ENCODE measurements at regions not wholly inside any gene's neighbourhood (a gene's known extent, or its start where the extent isn't known, plus 50 kb on each side); places are given as distances from the start of the nearest gene placed in this dataset.

DNA sequence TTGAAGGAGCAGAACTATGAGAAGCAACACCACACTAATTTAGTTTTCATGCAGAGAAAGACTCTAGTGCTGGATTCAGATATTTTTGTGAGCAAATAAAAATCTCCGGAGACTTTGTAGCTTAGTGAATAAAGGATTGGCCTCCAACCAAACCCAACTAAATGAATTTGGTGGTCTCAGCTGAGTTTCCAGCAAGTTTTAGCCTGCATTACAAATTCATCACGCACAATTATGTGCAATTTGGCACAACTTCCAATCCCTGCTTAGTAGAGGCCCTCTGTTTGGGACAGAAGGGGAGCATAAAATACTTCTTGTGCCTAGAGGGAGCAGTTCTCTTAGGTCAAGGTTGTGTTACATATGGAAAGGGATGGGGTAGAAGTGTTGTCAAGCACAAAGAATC, 112.3 kb upstream of the ADAMTSL1 start:
- Mint-ChIP-seq H3K9me3 (no peaks in the 10 kb centered on the region), H3K27ac (no peak overlapping the region), H3K4me1 (no peaks in the 10 kb centered on the region), H3K27me3 (no peaks in the 10 kb centered on the region), H3K4me3 (no peak overlapping the region), H3K36me3 (no peaks in the 10 kb centered on the region)
- Histone ChIP-seq H3K36me3 (ENCODE audit: insufficient read depth, low read length) (no peaks in the 10 kb centered on the region), H3K9me3 (ENCODE audit: low read length) (no peaks in the 10 kb centered on the region), H3K4me1 (ENCODE audit: insufficient read depth, low read length) (no peaks in the 10 kb centered on the region), H3K4me3 (ENCODE audit: low read length) (no peak overlapping the region), H3K27me3 (ENCODE audit: insufficient read depth, low read length, poor library complexity, severe bottlenecking) (no peaks in the 10 kb centered on the region), H3K27ac (ENCODE audit: low read depth, low read length) (no peak overlapping the region)
- POLR2A ChIA-PET, result no interaction called here
- no peak for DNase-seq
- CTCF ChIA-PET, result no interaction called here

- Mint-ChIP-seq H3K9me3 (no peaks in the 10 kb centered on the region), H3K27ac (no peak overlapping the region), H3K4me1 (no peaks in the 10 kb centered on the region), H3K4me3 (no peak overlapping the region), H3K27me3 (no peaks in the 10 kb centered on the region), H3K36me3 (no peaks in the 10 kb centered on the region)
- CTCF ChIA-PET, result no interaction called here
- H3K36me3 ChIP-seq (ENCODE audit: insufficient read depth, low read length), result no peaks in the 10 kb centered on the region
- no peaks in the 10 kb centered on the region for H3K27me3 ChIP-seq (ENCODE audit: insufficient read depth, low read length, poor library complexity, severe bottlenecking)
- no peak overlapping the region for H3K27ac ChIP-seq (ENCODE audit: low read depth, low read length)
- DNase-seq, result no peak
- POLR2A ChIA-PET, result no interaction called here
- H3K9me3 ChIP-seq (ENCODE audit: low read length), result no peaks in the 10 kb centered on the region
- H3K4me1 ChIP-seq (ENCODE audit: insufficient read depth, low read length), result no peaks in the 10 kb centered on the region
- H3K4me3 ChIP-seq (ENCODE audit: low read length), result no peak overlapping the region
Measured at GRCh38 chr9:18362166-18362565, 111.8 kb upstream of the ADAMTSL1 start.

DNA sequence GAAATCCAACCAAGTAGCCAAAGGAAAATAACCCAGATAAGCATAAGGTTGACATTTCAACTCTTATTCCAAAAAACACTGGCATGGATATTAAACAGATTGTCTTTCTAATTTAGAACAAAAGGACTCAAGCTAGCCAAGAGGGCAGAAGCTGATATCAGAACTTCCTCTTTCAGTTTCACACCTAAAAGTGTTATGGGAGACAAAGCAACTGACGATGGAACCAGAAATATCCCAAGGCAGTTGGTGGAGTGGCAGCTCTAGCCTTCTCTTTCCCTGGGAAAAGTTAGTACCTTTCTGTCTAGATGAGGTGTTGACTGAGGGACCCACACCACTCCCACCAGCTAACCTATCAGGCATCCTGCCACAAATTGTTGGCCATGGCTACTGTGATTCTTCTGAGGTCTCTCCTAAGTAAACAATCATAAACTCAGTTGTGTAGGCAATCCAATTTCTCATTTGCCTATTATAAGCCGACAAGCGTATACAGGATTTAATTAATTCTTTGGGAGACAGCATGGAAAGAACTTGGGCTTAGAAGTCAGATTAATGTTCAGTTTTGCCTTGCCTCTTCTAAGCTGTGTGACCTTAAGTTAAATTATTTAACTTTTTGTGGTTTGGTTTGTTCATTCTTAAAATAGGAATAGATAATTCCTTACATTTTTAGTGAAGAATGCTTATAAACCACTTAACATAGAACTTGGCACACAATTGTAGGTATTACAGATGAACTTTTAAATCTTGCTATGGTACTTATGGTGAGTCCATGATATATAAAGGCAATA, 110.9 kb upstream of the ADAMTSL1 start:
- Mint-ChIP-seq H3K9me3 (no peaks in the 10 kb centered on the region), H3K4me3 (no peak overlapping the region), H3K4me1 (no peaks in the 10 kb centered on the region), H3K27me3 (no peaks in the 10 kb centered on the region), H3K27ac (no peak overlapping the region), H3K36me3 (no peaks in the 10 kb centered on the region)
- Histone ChIP-seq H3K4me3 (ENCODE audit: low read length) (no peak overlapping the region), H3K27ac (ENCODE audit: low read depth, low read length) (no peak overlapping the region), H3K9me3 (ENCODE audit: low read length) (no peaks in the 10 kb centered on the region), H3K36me3 (ENCODE audit: insufficient read depth, low read length) (no peaks in the 10 kb centered on the region), H3K4me1 (ENCODE audit: insufficient read depth, low read length) (no peaks in the 10 kb centered on the region), H3K27me3 (ENCODE audit: insufficient read depth, low read length, poor library complexity, severe bottlenecking) (no peaks in the 10 kb centered on the region)
- ChIA-PET CTCF (no interaction called here), POLR2A (no interaction called here)
- DNase-seq, result no peak

GRCh38 chr9:18365651-18366050, 108.3 kb upstream of the ADAMTSL1 start:
- Histone ChIP-seq H3K36me3 (ENCODE audit: insufficient read depth, low read length) (no peaks in the 10 kb centered on the region), H3K4me3 (ENCODE audit: low read length) (no peak overlapping the region), H3K27ac (ENCODE audit: low read depth, low read length) (no peak overlapping the region), H3K9me3 (ENCODE audit: low read length) (no peaks in the 10 kb centered on the region), H3K4me1 (ENCODE audit: insufficient read depth, low read length) (no peaks in the 10 kb centered on the region), H3K27me3 (ENCODE audit: insufficient read depth, low read length, poor library complexity, severe bottlenecking) (no peaks in the 10 kb centered on the region)
- Mint-ChIP-seq H3K27me3 (no peaks in the 10 kb centered on the region), H3K4me3 (no peak overlapping the region), H3K9me3 (no peaks in the 10 kb centered on the region), H3K27ac (no peak overlapping the region), H3K4me1 (no peaks in the 10 kb centered on the region), H3K36me3 (no peaks in the 10 kb centered on the region)
- ChIA-PET POLR2A (no interaction called here), CTCF (no interaction called here)
- DNase-seq, result no peak

- H3K27ac ChIP-seq (ENCODE audit: low read depth, low read length), result no peak overlapping the region
- H3K4me3 Mint-ChIP-seq, result no peak overlapping the region
- H3K27me3 Mint-ChIP-seq, result no peaks in the 10 kb centered on the region
- no peaks in the 10 kb centered on the region for H3K9me3 Mint-ChIP-seq
- H3K9me3 ChIP-seq (ENCODE audit: low read length), result no peaks in the 10 kb centered on the region
- POLR2A ChIA-PET, result no interaction called here
- H3K27me3 ChIP-seq (ENCODE audit: insufficient read depth, low read length, poor library complexity, severe bottlenecking), result no peaks in the 10 kb centered on the region
- no peak for DNase-seq
- H3K27ac Mint-ChIP-seq, result no peak overlapping the region
- CTCF ChIA-PET, result no interaction called here
- H3K36me3 ChIP-seq (ENCODE audit: insufficient read depth, low read length), result no peaks in the 10 kb centered on the region
- H3K4me3 ChIP-seq (ENCODE audit: low read length), result no peak overlapping the region
- no peaks in the 10 kb centered on the region for H3K4me1 Mint-ChIP-seq
- no peaks in the 10 kb centered on the region for H3K4me1 ChIP-seq (ENCODE audit: insufficient read depth, low read length)
- H3K36me3 Mint-ChIP-seq, result no peaks in the 10 kb centered on the region
Measured at GRCh38 chr9:18366184-18366583, 107.8 kb upstream of the ADAMTSL1 start.

DNA sequence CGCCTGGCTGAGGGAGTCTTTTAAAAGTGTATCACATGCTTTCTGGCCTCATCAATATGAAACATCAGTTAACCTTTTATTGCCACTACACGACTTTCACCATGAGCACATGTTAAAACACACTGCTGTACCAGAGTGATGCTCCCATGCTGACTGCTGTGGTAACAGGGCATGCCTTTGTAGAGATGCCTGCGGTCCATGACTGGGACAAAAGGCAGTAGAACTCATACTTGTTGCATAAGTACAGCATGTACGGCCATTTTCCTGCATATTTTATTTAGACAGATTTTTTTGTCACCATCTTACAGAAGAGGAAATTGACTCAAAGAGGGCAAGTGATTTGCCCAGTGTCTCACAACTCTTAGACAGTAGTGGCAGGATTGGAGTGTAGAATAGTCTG, 105.7 kb upstream of the ADAMTSL1 start:
- Histone ChIP-seq H3K9me3 (ENCODE audit: low read length) (no peaks in the 10 kb centered on the region), H3K36me3 (ENCODE audit: insufficient read depth, low read length) (no peaks in the 10 kb centered on the region), H3K27me3 (ENCODE audit: insufficient read depth, low read length, poor library complexity, severe bottlenecking) (no peaks in the 10 kb centered on the region), H3K4me3 (ENCODE audit: low read length) (no peak overlapping the region), H3K4me1 (ENCODE audit: insufficient read depth, low read length) (no peaks in the 10 kb centered on the region), H3K27ac (ENCODE audit: low read depth, low read length) (no peak overlapping the region)
- ChIA-PET CTCF (no interaction called here), POLR2A (no interaction called here)
- Mint-ChIP-seq H3K4me3 (no peak overlapping the region), H3K27me3 (no peaks in the 10 kb centered on the region), H3K27ac (no peak overlapping the region), H3K9me3 (no peaks in the 10 kb centered on the region), H3K4me1 (no peaks in the 10 kb centered on the region), H3K36me3 (no peaks in the 10 kb centered on the region)
- no peak for DNase-seq

- H3K27me3 Mint-ChIP-seq, result no peaks in the 10 kb centered on the region
- Histone ChIP-seq H3K9me3 (ENCODE audit: low read length) (no peaks in the 10 kb centered on the region), H3K27ac (ENCODE audit: low read depth, low read length) (no peak overlapping the region), H3K4me3 (ENCODE audit: low read length) (no peak overlapping the region), H3K4me1 (ENCODE audit: insufficient read depth, low read length) (no peaks in the 10 kb centered on the region), H3K36me3 (ENCODE audit: insufficient read depth, low read length) (no peaks in the 10 kb centered on the region), H3K27me3 (ENCODE audit: insufficient read depth, low read length, poor library complexity, severe bottlenecking) (no peaks in the 10 kb centered on the region)
- POLR2A ChIA-PET, result no interaction called here
- peaks cover 0 to 2% (median 0%) of the 10 kb centered on the region in 5 donors for H3K9me3 Mint-ChIP-seq
- H3K27ac Mint-ChIP-seq, result no peak overlapping the region
- no peak overlapping the region for H3K4me3 Mint-ChIP-seq
- DNase-seq, result no peak
- H3K4me1 Mint-ChIP-seq, result no peaks in the 10 kb centered on the region
- H3K36me3 Mint-ChIP-seq, result no peaks in the 10 kb centered on the region
- CTCF ChIA-PET, result no interaction called here
Measured at GRCh38 chr9:18371141-18371540, 102.8 kb upstream of the ADAMTSL1 start.

- H3K4me1 ChIP-seq (ENCODE audit: insufficient read depth, low read length), result no peaks in the 10 kb centered on the region
- Mint-ChIP-seq H3K27ac (no peak overlapping the region), H3K4me3 (no peak overlapping the region), H3K36me3 (no peaks in the 10 kb centered on the region), H3K9me3 (peaks cover 0 to 2% (median 0%) of the 10 kb centered on the region in 5 donors), H3K27me3 (no peaks in the 10 kb centered on the region), H3K4me1 (no peaks in the 10 kb centered on the region)
- POLR2A ChIA-PET, result no interaction called here
- H3K27me3 ChIP-seq (ENCODE audit: insufficient read depth, low read length, poor library complexity, severe bottlenecking), result no peaks in the 10 kb centered on the region
- no peak overlapping the region for H3K27ac ChIP-seq (ENCODE audit: low read depth, low read length)
- H3K4me3 ChIP-seq (ENCODE audit: low read length), result no peak overlapping the region
- CTCF ChIA-PET, result no interaction called here
- H3K9me3 ChIP-seq (ENCODE audit: low read length), result no peaks in the 10 kb centered on the region
- no peaks in the 10 kb centered on the region for H3K36me3 ChIP-seq (ENCODE audit: insufficient read depth, low read length)
- no peak for DNase-seq
Measured at GRCh38 chr9:18371621-18372020, 102.3 kb upstream of the ADAMTSL1 start.
